ENCODE measurements at regions not wholly inside any gene's neighbourhood (a gene's known extent, or its start where the extent isn't known, plus 50 kb on each side); places are given as distances from the start of the nearest gene placed in this dataset.

GRCh38 chr13:97569841-97570240, 135.9 kb downstream of the RAP2A start:
- TF ChIP-seq CTCF (IDR thresholded peaks at IDR 0.05; ENCODE audit: extremely low read depth, missing control alignments), result no peak
- no peak for DNase-seq (ENCODE audit: low spot score)

GRCh38 chr13:97570442-97570841, 136.5 kb downstream of the RAP2A start:
- TF ChIP-seq CTCF (IDR thresholded peaks at IDR 0.05; ENCODE audit: extremely low read depth, missing control alignments), result no peak

DNA sequence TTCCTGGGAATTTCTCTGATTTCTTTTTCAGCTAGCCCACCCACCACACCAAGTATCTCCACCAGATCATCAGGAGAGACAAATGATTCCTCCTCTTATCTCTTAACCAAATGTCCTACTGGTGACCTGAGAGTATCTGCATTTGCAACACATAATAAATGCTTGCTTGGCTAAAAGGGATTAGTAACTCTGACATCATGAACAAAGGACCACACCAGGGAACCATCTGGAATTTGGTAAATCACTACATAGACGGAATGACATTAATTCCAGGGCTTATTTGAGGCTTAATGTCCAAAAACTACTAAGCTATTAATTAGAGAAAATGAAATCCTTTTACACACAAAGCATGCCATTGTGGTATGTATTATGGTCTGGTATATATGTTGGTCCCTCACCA, 139.0 kb downstream of the RAP2A start:
- TF ChIP-seq CTCF (IDR thresholded peaks at IDR 0.05; ENCODE audit: extremely low read depth, missing control alignments), result no peak
- DNase-seq (ENCODE audit: low spot score), result no peak

More at GRCh38 chr13:97570442-97570841, 136.5 kb downstream of the RAP2A start:
- no peak for DNase-seq (ENCODE audit: low spot score)

DNA sequence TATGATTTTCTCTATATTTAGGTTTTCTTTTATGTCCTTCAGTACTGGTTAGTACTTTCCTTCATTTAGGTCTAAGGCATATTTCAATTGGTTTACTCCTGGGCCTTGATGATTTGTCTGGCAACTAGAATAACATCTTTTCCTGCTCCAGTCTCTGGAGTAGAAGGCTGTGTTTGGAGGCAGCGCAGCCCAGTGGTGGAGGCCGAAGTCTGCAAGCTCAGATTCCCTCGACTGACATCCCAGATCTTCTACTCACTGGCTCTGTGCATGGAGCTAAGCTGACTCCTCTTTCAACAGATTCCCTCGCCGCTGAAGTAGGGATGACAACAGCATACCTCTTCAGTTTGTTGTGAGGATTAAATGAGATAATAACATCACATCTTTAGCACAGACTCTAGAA, 141.0 kb downstream of the RAP2A start:
- DNase-seq (ENCODE audit: low spot score), result peak; percentile 35
- TF ChIP-seq CTCF (IDR thresholded peaks at IDR 0.05; ENCODE audit: extremely low read depth, missing control alignments), result peak; percentile 22

GRCh38 chr13:97577026-97577425, 143.1 kb downstream of the RAP2A start:
- no peak for TF ChIP-seq CTCF (IDR thresholded peaks at IDR 0.05; ENCODE audit: extremely low read depth, missing control alignments)
- no peak for DNase-seq (ENCODE audit: low spot score)

DNA sequence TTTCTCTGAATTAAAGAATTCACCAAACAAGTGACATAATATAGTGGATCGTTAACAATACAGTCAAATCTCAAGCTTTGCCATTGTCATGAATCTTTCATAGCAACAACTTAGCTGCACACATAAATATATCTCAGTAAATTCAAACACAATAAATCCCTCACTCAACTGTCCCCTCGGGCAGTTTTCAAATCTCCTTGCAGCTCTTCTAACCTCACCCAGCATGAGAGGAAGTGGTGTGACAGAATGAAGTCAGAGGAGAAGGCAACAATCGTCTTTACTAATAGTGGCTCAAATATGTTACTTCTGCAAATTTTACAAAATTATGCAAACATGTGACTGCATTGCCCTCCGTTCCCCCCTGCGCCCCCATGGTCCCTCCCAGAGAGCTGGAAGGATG, 148.2 kb downstream of the RAP2A start:
- no peak for TF ChIP-seq CTCF (IDR thresholded peaks at IDR 0.05; ENCODE audit: extremely low read depth, missing control alignments)
- no peak for DNase-seq (ENCODE audit: low spot score)

- no peak for TF ChIP-seq CTCF (IDR thresholded peaks at IDR 0.05; ENCODE audit: extremely low read depth, missing control alignments)
- no peak for DNase-seq (ENCODE audit: low spot score)
Observed at GRCh38 chr13:97583907-97584497, 150.0 kb downstream of the RAP2A start.
